IPS-NIHi7 (cell line): ENCODE measurements at regions not wholly inside any gene's neighbourhood (a gene's known extent, or its start where the extent isn't known, plus 50 kb on each side); places are given as distances from the start of the nearest gene placed in this dataset.
"Not testable (repeated sequence)": the region's sequence is repeated elsewhere in the genome, so short reads cannot be mapped to it uniquely, and the experiment has no call there.

Source experiments
- DNase-seq: peaks from one replicate; pipeline ENCODE4 v3.0.0; 2012; ENCODE audit warnings: mixed read lengths; ENCODE audit errors: extremely low spot score

- no peak for DNase-seq
Observed at GRCh38 chr5:99901972-99902371, 633.2 kb upstream of the FAM174A start.

GRCh38 chr5:99900302-99900852 is 634.8 kb upstream of the FAM174A start:
- no peak for DNase-seq

- no peak for DNase-seq
Observed at GRCh38 chr5:99879791-99880511, 655.2 kb upstream of the FAM174A start.

- no peak for DNase-seq
Observed at GRCh38 chr5:99878830-99879229, 656.3 kb upstream of the FAM174A start.

- DNase-seq = no peak
Observed at GRCh38 chr5:99866740-99867139, 668.4 kb upstream of the FAM174A start.

- no peak for DNase-seq
Observed at GRCh38 chr5:99865159-99865558, 670.0 kb upstream of the FAM174A start.

- DNase-seq = no peak
Observed at GRCh38 chr5:99835791-99836190, 699.4 kb upstream of the FAM174A start.

- DNase-seq = no peak
Observed at GRCh38 chr5:99827136-99827535, 708.0 kb upstream of the FAM174A start.

GRCh38 chr5:99817796-99818195 is 717.4 kb upstream of the FAM174A start:
- DNase-seq = no peak

- DNase-seq = no peak
Observed at GRCh38 chr5:99814321-99815063, 720.7 kb upstream of the FAM174A start.

GRCh38 chr5:99808657-99809230 is 726.4 kb upstream of the FAM174A start:
- no peak for DNase-seq

GRCh38 chr5:99807346-99807745 is 727.8 kb upstream of the FAM174A start:
- no peak for DNase-seq

- no peak for DNase-seq
Observed at GRCh38 chr5:99795031-99795430, 740.1 kb upstream of the FAM174A start.

- DNase-seq = no peak
Observed at GRCh38 chr5:99788482-99788881, 746.7 kb upstream of the FAM174A start.

GRCh38 chr5:99775189-99775588 is 760.0 kb upstream of the FAM174A start:
- DNase-seq = peak; percentile 8

GRCh38 chr5:99773290-99773689 is 761.9 kb upstream of the FAM174A start:
- no peak for DNase-seq

- no peak for DNase-seq
Observed at GRCh38 chr5:99771296-99771695, 763.9 kb upstream of the FAM174A start.

GRCh38 chr5:99765011-99765410 is 770.2 kb upstream of the FAM174A start:
- no peak for DNase-seq

GRCh38 chr5:99763021-99763774 is 772.0 kb upstream of the FAM174A start:
- no peak for DNase-seq

- no peak for DNase-seq
Observed at GRCh38 chr5:99747342-99747741, 787.8 kb upstream of the FAM174A start.

GRCh38 chr5:99733146-99733545 is 802.0 kb upstream of the FAM174A start:
- not testable (repeated sequence) for DNase-seq

GRCh38 chr5:99730653-99731052 is 801.8 kb upstream of the CHD1 start:
- not testable (repeated sequence) for DNase-seq
